BJ (cell line): ENCODE measurements at regions not wholly inside any gene's neighbourhood (a gene's known extent, or its start where the extent isn't known, plus 50 kb on each side); places are given as distances from the start of the nearest gene placed in this dataset.

ENCODE experiments used
- CTCF ChIA-PET: fragments of 350-600 bp; formaldehyde crosslinking; extraction: SDS; loops from one replicate; lab custom pipeline; 2021; ENCODE audit warnings: antibody characterized with exemption, inconsistent platforms; lab: Yijun Ruan, JAX
- POLR2A ChIA-PET: fragments of 300-600 bp; sonication (Branson Sonifier 250); formaldehyde crosslinking; extraction: SDS; loops from one replicate; lab custom pipeline; 2021; ENCODE audit warnings: antibody characterized with exemption; lab: Charles Lee
- DNase-seq: peaks from one replicate; pipeline ENCODE4 v3.0.0-alpha.2; 2011; ENCODE audit warnings: low read depth
- H3K27me3 ChIP-seq: 2 replicates; pipeline ENCODE4 v1.6.0; 2011; ENCODE audit warnings: low read length; ENCODE audit not compliant: control insufficient read depth, insufficient read depth
- H3K36me3 ChIP-seq: 2 replicates; pipeline ENCODE4 v1.5.1; 2011; ENCODE audit warnings: low read length; ENCODE audit not compliant: control insufficient read depth, insufficient read depth
- H3K4me3 ChIP-seq: 2 replicates; pipeline ENCODE4 v1.5.1; 2011; ENCODE audit warnings: low read depth, mild to moderate bottlenecking, control low read depth, low read length
- CTCF ChIP-seq: IDR thresholded peaks from 2 replicates; pipeline ENCODE4 v1.5.1; 2011; ENCODE audit warnings: low read depth, mild to moderate bottlenecking, control low read depth, inconsistent platforms, low read length, moderate library complexity; ENCODE audit not compliant: insufficient read depth

GRCh38 chr9:31677415-31677814, 707.0 kb upstream of the ACO1 start:
- ChIA-PET CTCF (no interaction called here), POLR2A (no interaction called here)
- no peaks in the 10 kb centered on the region for H3K36me3 ChIP-seq
- no peak for DNase-seq
- no peaks in the 10 kb centered on the region for H3K27me3 ChIP-seq
- TF ChIP-seq CTCF = no peak
- no peak overlapping the region for H3K4me3 ChIP-seq

GRCh38 chr9:31677877-31678276, 706.6 kb upstream of the ACO1 start:
- no peaks in the 10 kb centered on the region for H3K36me3 ChIP-seq
- H3K27me3 ChIP-seq = no peaks in the 10 kb centered on the region
- no peak for TF ChIP-seq CTCF
- no peak for DNase-seq
- CTCF ChIA-PET = no interaction called here
- POLR2A ChIA-PET = no interaction called here
- no peak overlapping the region for H3K4me3 ChIP-seq

GRCh38 chr9:31683116-31683515, 701.3 kb upstream of the ACO1 start:
- H3K4me3 ChIP-seq = no peak overlapping the region
- H3K36me3 ChIP-seq = no peaks in the 10 kb centered on the region
- DNase-seq = no peak
- TF ChIP-seq CTCF = no peak
- ChIA-PET CTCF (interaction anchor here (0.6 kb wide), 1 partner anchor 24 kb away, joined by 3 read pairs; no protein-coding TSS in a partner anchor), POLR2A (no interaction called here)
- no peaks in the 10 kb centered on the region for H3K27me3 ChIP-seq

GRCh38 chr9:31697956-31698355, 686.5 kb upstream of the ACO1 start:
- no peak for DNase-seq
- Histone ChIP-seq H3K4me3 (no peak overlapping the region), H3K27me3 (no peaks in the 10 kb centered on the region), H3K36me3 (no peaks in the 10 kb centered on the region)
- ChIA-PET CTCF (no interaction called here), POLR2A (no interaction called here)
- no peak for TF ChIP-seq CTCF

DNA sequence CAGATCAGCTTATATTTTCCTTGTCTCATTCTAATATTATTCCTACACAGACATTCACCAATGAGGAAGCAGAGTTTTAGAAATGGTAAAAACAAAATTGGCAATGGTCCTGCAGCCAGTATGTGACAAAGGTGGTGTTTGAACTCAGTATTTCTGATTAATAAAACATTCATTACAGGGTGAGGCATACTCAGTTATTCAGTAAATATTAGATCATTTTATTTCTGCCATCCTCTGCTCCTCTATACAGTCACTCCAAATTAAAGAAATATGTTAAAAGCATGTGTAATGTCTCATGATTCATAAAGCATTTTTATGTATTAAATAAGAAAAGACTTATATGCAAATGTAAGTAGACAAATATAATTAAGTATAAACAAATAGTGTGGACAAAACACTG, 684.6 kb upstream of the ACO1 start:
- ChIA-PET POLR2A (no interaction called here), CTCF (no interaction called here)
- Histone ChIP-seq H3K36me3 (no peaks in the 10 kb centered on the region), H3K27me3 (no peaks in the 10 kb centered on the region), H3K4me3 (no peak overlapping the region)
- TF ChIP-seq CTCF = no peak
- no peak for DNase-seq
